ENCODE measurements at regions not wholly inside any gene's neighbourhood (a gene's known extent, or its start where the extent isn't known, plus 50 kb on each side); places are given as distances from the start of the nearest gene placed in this dataset.

DNA sequence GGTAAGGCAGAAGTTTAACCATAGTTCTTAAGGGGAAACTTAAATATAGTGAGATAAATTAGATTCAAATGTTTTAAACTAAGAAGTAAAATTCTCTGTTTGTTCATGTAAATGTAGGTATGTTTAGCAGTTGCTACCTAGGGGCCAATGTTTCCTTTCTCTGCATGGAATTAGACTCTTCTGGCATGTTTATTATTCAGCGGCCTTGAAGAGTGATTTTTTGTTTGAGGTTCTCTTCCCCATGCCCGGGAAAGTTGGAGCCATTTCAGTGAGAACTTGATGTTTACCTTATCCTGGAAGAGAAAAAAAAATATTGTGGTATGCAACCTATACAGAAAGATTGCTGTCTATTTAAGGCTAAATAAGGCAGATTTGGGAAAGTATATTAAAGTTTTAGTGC lies 492.9 kb downstream of the KLF5 start:
- no peak for DNase-seq (ENCODE audit: low read depth)
- Histone ChIP-seq H3K27me3 (ENCODE audit: control insufficient read depth, insufficient read depth, low read length) (no peaks in the 10 kb centered on the region), H3K36me3 (ENCODE audit: control insufficient read depth, insufficient read depth, low read length) (no peaks in the 10 kb centered on the region), H3K4me3 (ENCODE audit: low read depth, low read length) (no peak overlapping the region)
- TF ChIP-seq, protein P1, sequence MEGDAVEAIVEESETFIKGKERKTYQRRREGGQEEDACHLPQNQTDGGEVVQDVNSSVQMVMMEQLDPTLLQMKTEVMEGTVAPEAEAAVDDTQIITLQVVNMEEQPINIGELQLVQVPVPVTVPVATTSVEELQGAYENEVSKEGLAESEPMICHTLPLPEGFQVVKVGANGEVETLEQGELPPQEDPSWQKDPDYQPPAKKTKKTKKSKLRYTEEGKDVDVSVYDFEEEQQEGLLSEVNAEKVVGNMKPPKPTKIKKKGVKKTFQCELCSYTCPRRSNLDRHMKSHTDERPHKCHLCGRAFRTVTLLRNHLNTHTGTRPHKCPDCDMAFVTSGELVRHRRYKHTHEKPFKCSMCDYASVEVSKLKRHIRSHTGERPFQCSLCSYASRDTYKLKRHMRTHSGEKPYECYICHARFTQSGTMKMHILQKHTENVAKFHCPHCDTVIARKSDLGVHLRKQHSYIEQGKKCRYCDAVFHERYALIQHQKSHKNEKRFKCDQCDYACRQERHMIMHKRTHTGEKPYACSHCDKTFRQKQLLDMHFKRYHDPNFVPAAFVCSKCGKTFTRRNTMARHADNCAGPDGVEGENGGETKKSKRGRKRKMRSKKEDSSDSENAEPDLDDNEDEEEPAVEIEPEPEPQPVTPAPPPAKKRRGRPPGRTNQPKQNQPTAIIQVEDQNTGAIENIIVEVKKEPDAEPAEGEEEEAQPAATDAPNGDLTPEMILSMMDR (IDR thresholded peaks at IDR 0.05; ENCODE audit: insufficient read depth, low read length, poor library complexity, severe bottlenecking), result no peak

DNA sequence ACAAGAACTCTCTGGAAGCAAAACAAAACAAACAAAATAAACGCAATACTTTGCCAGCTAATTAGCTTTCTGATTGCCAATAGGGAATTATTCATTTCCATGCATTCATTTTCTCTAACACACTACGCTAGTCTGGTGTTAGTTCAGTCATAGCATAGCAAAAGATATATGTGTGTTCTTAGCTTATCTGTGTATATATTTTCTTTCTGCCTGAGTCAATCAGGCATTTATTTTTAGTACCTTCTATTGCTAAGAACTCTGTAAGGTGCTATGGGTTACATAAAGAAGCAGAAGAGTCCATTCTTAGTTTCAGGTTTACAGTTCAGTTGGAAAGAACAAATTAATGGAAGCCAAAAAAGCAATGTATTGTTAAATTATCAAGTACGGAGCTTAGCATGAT lies 490.9 kb downstream of the KLF5 start:
- Histone ChIP-seq H3K36me3 (ENCODE audit: control insufficient read depth, insufficient read depth, low read length) (no peaks in the 10 kb centered on the region), H3K4me3 (ENCODE audit: low read depth, low read length) (no peak overlapping the region), H3K27me3 (ENCODE audit: control insufficient read depth, insufficient read depth, low read length) (no peaks in the 10 kb centered on the region)
- DNase-seq (ENCODE audit: low read depth), result no peak
- TF ChIP-seq, protein P1 (IDR thresholded peaks at IDR 0.05; ENCODE audit: insufficient read depth, low read length, poor library complexity, severe bottlenecking), result no peak

DNA sequence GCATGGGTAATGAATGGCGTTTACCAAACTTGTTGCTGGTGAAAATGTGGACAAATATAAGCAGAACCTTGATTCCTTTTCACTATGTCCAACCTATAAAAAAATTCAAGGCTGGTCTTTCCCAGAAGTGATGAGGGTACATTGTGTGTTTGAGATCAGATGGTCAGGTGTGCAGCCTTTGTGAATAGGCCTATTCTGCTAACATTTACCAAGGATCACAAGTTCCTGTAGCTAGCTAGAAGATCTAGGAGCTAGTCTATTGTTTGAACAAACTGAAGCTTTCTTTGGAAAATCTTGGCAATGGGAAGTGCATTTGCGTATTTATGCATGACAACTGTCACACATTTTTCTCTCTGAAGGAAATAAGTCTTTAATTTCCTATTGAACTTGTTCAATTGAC lies 489.6 kb downstream of the KLF5 start:
- TF ChIP-seq, protein P1 (IDR thresholded peaks at IDR 0.05; ENCODE audit: insufficient read depth, low read length, poor library complexity, severe bottlenecking), result no peak
- no peak overlapping the region for H3K4me3 ChIP-seq (ENCODE audit: low read depth, low read length)

DNA sequence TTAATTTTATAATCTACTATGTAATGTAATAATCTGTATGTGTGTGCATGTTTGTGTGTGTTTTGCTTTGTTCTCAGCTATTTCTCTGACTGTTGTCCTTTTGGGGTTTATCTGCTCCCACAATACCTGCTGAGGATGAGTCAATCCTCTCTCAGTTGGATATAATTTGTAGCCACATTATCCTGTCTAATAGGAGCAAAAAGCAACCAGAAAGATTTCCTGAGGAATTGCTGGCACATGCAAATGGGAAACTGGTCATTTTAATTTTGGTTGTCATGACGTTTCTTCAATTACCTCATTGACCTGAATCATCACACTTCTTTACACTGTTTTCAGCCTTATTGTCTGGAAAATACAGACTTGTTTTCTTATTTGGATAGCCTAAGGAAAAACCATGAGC lies 488.4 kb downstream of the KLF5 start:
- Histone ChIP-seq H3K36me3 (ENCODE audit: control insufficient read depth, insufficient read depth, low read length) (no peaks in the 10 kb centered on the region), H3K4me3 (ENCODE audit: low read depth, low read length) (no peak overlapping the region), H3K27me3 (ENCODE audit: control insufficient read depth, insufficient read depth, low read length) (no peaks in the 10 kb centered on the region)
- TF ChIP-seq, protein P1 (IDR thresholded peaks at IDR 0.05; ENCODE audit: insufficient read depth, low read length, poor library complexity, severe bottlenecking), result no peak
- no peak for DNase-seq (ENCODE audit: low read depth)

More for the DNA sequence above, 489.6 kb downstream of the KLF5 start:
- DNase-seq (ENCODE audit: low read depth), result no peak
- no peaks in the 10 kb centered on the region for H3K36me3 ChIP-seq (ENCODE audit: control insufficient read depth, insufficient read depth, low read length)
- no peaks in the 10 kb centered on the region for H3K27me3 ChIP-seq (ENCODE audit: control insufficient read depth, insufficient read depth, low read length)

DNA sequence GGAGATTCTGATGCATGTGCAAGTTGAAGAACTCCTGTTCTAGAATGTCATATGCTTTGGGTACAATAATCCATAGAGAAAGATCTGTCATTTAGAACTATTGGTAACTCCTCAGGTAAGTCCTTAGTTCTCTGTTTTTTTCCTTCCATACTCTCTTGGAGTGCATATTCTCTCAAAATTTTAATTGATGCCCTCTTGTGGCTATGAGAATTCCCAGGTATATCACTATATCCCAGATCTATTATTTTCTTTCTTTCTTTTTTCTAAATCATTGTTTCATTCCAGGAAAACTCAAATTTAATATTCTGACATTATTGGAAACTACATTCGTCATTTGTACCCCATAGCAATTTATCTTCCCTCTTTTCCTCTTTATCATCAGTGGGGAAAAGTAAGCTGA lies 485.4 kb downstream of the KLF5 start:
- Histone ChIP-seq H3K27me3 (ENCODE audit: control insufficient read depth, insufficient read depth, low read length) (no peaks in the 10 kb centered on the region), H3K36me3 (ENCODE audit: control insufficient read depth, insufficient read depth, low read length) (no peaks in the 10 kb centered on the region), H3K4me3 (ENCODE audit: low read depth, low read length) (no peak overlapping the region)
- DNase-seq (ENCODE audit: low read depth), result no peak
- TF ChIP-seq, protein P1 (IDR thresholded peaks at IDR 0.05; ENCODE audit: insufficient read depth, low read length, poor library complexity, severe bottlenecking), result no peak

DNA sequence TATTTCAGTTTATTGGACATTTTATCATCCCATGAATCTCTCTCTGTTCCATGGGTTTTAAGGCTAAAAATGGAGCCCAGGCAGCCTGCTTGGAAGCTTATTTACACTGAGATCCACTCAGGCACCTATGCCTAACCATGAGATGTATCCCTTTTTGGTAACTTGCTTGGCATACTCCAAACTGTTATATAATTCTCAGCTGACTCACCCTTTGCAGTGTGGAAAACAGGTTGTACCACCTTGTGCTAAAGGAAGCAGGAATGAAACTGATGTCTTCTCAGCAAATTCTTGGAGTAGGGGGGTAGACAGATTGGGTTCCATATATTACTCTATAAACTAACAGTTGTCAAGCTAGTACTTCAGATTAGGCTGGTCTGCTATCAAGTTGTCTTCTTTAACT lies 483.6 kb downstream of the KLF5 start:
- no peaks in the 10 kb centered on the region for H3K36me3 ChIP-seq (ENCODE audit: control insufficient read depth, insufficient read depth, low read length)
- TF ChIP-seq, protein P1 (IDR thresholded peaks at IDR 0.05; ENCODE audit: insufficient read depth, low read length, poor library complexity, severe bottlenecking), result no peak
- no peak for DNase-seq (ENCODE audit: low read depth)
- no peaks in the 10 kb centered on the region for H3K27me3 ChIP-seq (ENCODE audit: control insufficient read depth, insufficient read depth, low read length)
- H3K4me3 ChIP-seq (ENCODE audit: low read depth, low read length), result no peak overlapping the region

Measured in kidney epithelial cell (primary cell).